Activated CD4-positive, alpha-beta T cell treated with anti-CD3 and anti-CD28 coated beads, Interleukin-2, amount 10 ng/mL, durations not matched to agents 7 days and 5 days (primary cell): ENCODE measurements at regions not wholly inside any gene's neighbourhood (a gene's known extent, or its start where the extent isn't known, plus 50 kb on each side); places are given as distances from the start of the nearest gene placed in this dataset.

ENCODE experiments used
- CTCF ChIA-PET: fragments of 350-600 bp; sonication (Branson Sonifier 250); formaldehyde crosslinking; loops from one replicate; lab custom pipeline; 2021; ENCODE audit warnings: antibody characterized with exemption; lab: Charles Lee
- POLR2A ChIA-PET: fragments of 350-600 bp; sonication (Branson Sonifier 250); formaldehyde crosslinking; loops from one replicate; lab custom pipeline; 2021; ENCODE audit warnings: antibody characterized with exemption; lab: Charles Lee
- DNase-seq: peaks from one replicate; pipeline ENCODE4 v3.0.0-alpha.2; 2020
- H3K27ac Mint-ChIP-seq: one replicate; pipeline ENCODE4 v1.8.0; 2021; ENCODE audit warnings: mild to moderate bottlenecking, moderate library complexity, mixed read lengths
- H3K27me3 Mint-ChIP-seq: one replicate; pipeline ENCODE4 v1.8.0; 2021; ENCODE audit warnings: mixed read lengths
- H3K36me3 Mint-ChIP-seq: one replicate; pipeline ENCODE4 v1.8.0; 2021; ENCODE audit warnings: low read depth, mixed read lengths
- H3K4me1 Mint-ChIP-seq: one replicate; pipeline ENCODE4 v1.8.0; 2021; ENCODE audit warnings: mixed read lengths
- H3K4me3 Mint-ChIP-seq: one replicate; pipeline ENCODE4 v1.8.0; 2021; ENCODE audit warnings: mild to moderate bottlenecking, moderate library complexity, mixed read lengths
- H3K9me3 Mint-ChIP-seq: one replicate; pipeline ENCODE4 v1.8.0; 2021; ENCODE audit warnings: mixed read lengths

DNA sequence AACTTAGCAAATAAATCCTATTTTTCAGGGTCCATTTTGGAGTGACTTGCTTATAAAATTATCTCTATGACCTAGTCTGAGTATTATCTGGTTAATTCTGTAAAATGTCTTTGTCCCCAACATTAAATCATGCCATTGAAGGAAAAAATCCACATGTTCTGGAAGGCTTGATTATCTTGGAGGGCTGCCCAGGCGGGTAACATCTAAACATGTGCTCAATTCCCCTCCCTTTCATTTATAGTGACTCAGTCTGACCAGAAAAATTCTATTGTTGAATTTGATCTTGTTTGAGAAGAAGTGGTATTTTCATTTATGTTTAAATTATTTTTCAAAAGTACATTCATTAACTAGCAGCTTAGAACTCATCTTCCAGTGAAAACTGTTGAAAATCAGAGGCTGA, 55.4 kb upstream of the SLC10A7 start:
- CTCF ChIA-PET: no interaction called here
- no peaks in the 10 kb centered on the region for H3K4me1 Mint-ChIP-seq
- POLR2A ChIA-PET: no interaction called here
- no peak overlapping the region for H3K27ac Mint-ChIP-seq
- peaks cover 6% of the 10 kb centered on the region for H3K27me3 Mint-ChIP-seq
- no peak overlapping the region for H3K4me3 Mint-ChIP-seq
- H3K9me3 Mint-ChIP-seq: no peaks in the 10 kb centered on the region
- DNase-seq: no peak
- no peaks in the 10 kb centered on the region for H3K36me3 Mint-ChIP-seq

DNA sequence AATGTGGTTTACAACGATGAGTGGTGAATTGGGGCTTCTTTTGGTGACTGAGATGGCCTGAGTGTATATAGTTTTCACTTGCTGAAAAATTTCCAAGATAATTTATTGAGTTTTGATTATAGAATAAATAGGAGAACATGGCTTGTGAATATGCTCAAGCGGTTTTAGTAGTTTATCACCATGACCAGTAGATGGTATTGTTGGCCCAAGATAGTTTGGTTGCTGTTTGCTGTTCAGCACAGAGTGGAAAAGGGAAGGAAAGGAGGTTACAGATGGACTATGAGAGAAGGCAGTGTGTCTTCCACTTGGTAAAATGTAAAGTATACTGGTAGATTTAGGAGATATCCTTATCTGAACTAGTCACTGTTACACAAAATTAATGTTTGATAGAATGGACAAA, 55.8 kb upstream of the POU4F2 start:
- ChIA-PET CTCF (interaction anchor here (0.6 kb wide), 1 partner anchor 168 kb away, joined by 4 read pairs; no protein-coding TSS in a partner anchor), POLR2A (no interaction called here)
- H3K9me3 Mint-ChIP-seq: no peaks in the 10 kb centered on the region
- H3K36me3 Mint-ChIP-seq: no peaks in the 10 kb centered on the region
- no peaks in the 10 kb centered on the region for H3K4me1 Mint-ChIP-seq
- no peak overlapping the region for H3K4me3 Mint-ChIP-seq
- DNase-seq: no peak
- H3K27me3 Mint-ChIP-seq: no peaks in the 10 kb centered on the region
- no peak overlapping the region for H3K27ac Mint-ChIP-seq

GRCh38 chr4:146585761-146586333, 52.8 kb upstream of the POU4F2 start:
- Mint-ChIP-seq H3K4me3 (no peak overlapping the region), H3K36me3 (no peaks in the 10 kb centered on the region), H3K4me1 (no peaks in the 10 kb centered on the region), H3K9me3 (no peaks in the 10 kb centered on the region), H3K27me3 (no peaks in the 10 kb centered on the region), H3K27ac (no peak overlapping the region)
- CTCF ChIA-PET: interaction anchor here (1.4 kb wide), 1 partner anchor 12 kb away, joined by 4 read pairs; no protein-coding TSS in a partner anchor
- DNase-seq: no peak
- POLR2A ChIA-PET: no interaction called here
